ENCODE measurements at regions not wholly inside any gene's neighbourhood (a gene's known extent, or its start where the extent isn't known, plus 50 kb on each side); places are given as distances from the start of the nearest gene placed in this dataset.

- H3K27ac ChIP-seq, result no peak overlapping the region
- H3K27me3 ChIP-seq, result no peaks in the 10 kb centered on the region
- H3K36me3 ChIP-seq, result no peaks in the 10 kb centered on the region
- peaks cover 0 to 12% (median 10%) of the 10 kb centered on the region in 3 donors for H3K9me3 ChIP-seq
- H3K4me3 ChIP-seq, result no peak overlapping the region
- intact Hi-C loops (cut with DNase I), result no loop called here
- DNase-seq, result no peak
- WGBS, 2 donors, result 68 to 79% methylated on average over 5 to 8 of the region's 8 CpGs
- TF ChIP-seq CTCF (IDR thresholded peaks at IDR 0.05) (no peak), POLR2A (IDR thresholded peaks at IDR 0.05) (no peak)
- H3K4me1 ChIP-seq, result no peaks in the 10 kb centered on the region
Measured at GRCh38 chr2:10246370-10246769, 56.3 kb upstream of the HPCAL1 start.

GRCh38 chr2:10246831-10247230, 55.9 kb upstream of the HPCAL1 start:
- no peak for DNase-seq
- Histone ChIP-seq H3K4me1 (no peaks in the 10 kb centered on the region), H3K27me3 (no peaks in the 10 kb centered on the region), H3K36me3 (no peaks in the 10 kb centered on the region), H3K4me3 (no peak overlapping the region), H3K9me3 (peaks cover 0 to 12% (median 10%) of the 10 kb centered on the region in 3 donors), H3K27ac (no peak overlapping the region)
- 73 to 81% methylated on average over 5 of the region's 5 CpGs for WGBS, 2 donors
- TF ChIP-seq CTCF (IDR thresholded peaks at IDR 0.05) (no peak), POLR2A (IDR thresholded peaks at IDR 0.05) (no peak)
- intact Hi-C loops (cut with DNase I), result no loop called here

GRCh38 chr2:10249798-10250197, 52.9 kb upstream of the HPCAL1 start:
- DNase-seq, result no peak
- no peak for TF ChIP-seq POLR2A (IDR thresholded peaks at IDR 0.05)
- Histone ChIP-seq H3K4me3 (no peak overlapping the region), H3K9me3 (peaks cover 0 to 12% (median 10%) of the 10 kb centered on the region in 3 donors), H3K27me3 (peaks cover 0 to 8% (median 0%) of the 10 kb centered on the region in 4 donors), H3K36me3 (no peaks in the 10 kb centered on the region), H3K4me1 (no peaks in the 10 kb centered on the region), H3K27ac (no peak overlapping the region)
- 50 to 68% methylated on average over 1 of the region's 1 CpG for WGBS, 2 donors
- intact Hi-C loops (cut with DNase I), result no loop called here

GRCh38 chr2:10252224-10252623, 50.5 kb upstream of the HPCAL1 start:
- Histone ChIP-seq H3K27ac (no peak overlapping the region), H3K9me3 (peaks cover 0 to 12% (median 10%) of the 10 kb centered on the region in 3 donors), H3K4me3 (no peak overlapping the region), H3K27me3 (peaks cover 0 to 18% (median 0%) of the 10 kb centered on the region in 4 donors), H3K4me1 (no peaks in the 10 kb centered on the region), H3K36me3 (no peaks in the 10 kb centered on the region)
- no peak for DNase-seq
- WGBS, 2 donors, result 94 to 100% methylated on average over 2 of the region's 2 CpGs
- TF ChIP-seq POLR2A (IDR thresholded peaks at IDR 0.05), result no peak
- no peak for TF ChIP-seq CTCF (IDR thresholded peaks at IDR 0.05)
- intact Hi-C loops (cut with DNase I), result no loop called here

- TF ChIP-seq POLR2A (IDR thresholded peaks at IDR 0.05) (no peak), CTCF (IDR thresholded peaks at IDR 0.05) (no peak)
- no peak overlapping the region for H3K4me3 ChIP-seq
- no peaks in the 10 kb centered on the region for H3K4me1 ChIP-seq
- DNase-seq, result no peak
- intact Hi-C loops (cut with DNase I), result no loop called here
- H3K27ac ChIP-seq, result no peak overlapping the region
- 75 to 78% methylated on average over 3 of the region's 3 CpGs for WGBS, 2 donors
- no peaks in the 10 kb centered on the region for H3K36me3 ChIP-seq
- H3K27me3 ChIP-seq, result peaks cover 0 to 20% (median 0%) of the 10 kb centered on the region in 4 donors
- H3K9me3 ChIP-seq, result peaks cover 0 to 12% (median 10%) of the 10 kb centered on the region in 3 donors
Measured at GRCh38 chr2:10252661-10253060, 50.0 kb upstream of the HPCAL1 start.

Small RNA genes lying in the stretch of these regions (small RNA-seq; reads per million reads assigned to genes)
- gene MIR4261, result 0 reads per million in 4 donors
